GM12864 (cell line): ENCODE measurements at regions not wholly inside any gene's neighbourhood (a gene's known extent, or its start where the extent isn't known, plus 50 kb on each side); places are given as distances from the start of the nearest gene placed in this dataset.
"Not testable (repeated sequence)": the region's sequence is repeated elsewhere in the genome, so short reads cannot be mapped to it uniquely, and the experiment has no call there.

Experiments used
- DNase-seq: peaks from one replicate; pipeline ENCODE4 v3.0.0-alpha.2; 2011; ENCODE audit warnings: low read depth
- H3K4me3 ChIP-seq: 2 replicates; pipeline ENCODE4 v1.5.1; 2011; ENCODE audit warnings: mild to moderate bottlenecking, low read depth, low read length, control low read depth
- TF ChIP-seq, protein P1 (sequence below): IDR thresholded peaks from 2 replicates; pipeline ENCODE4 v1.5.1; 2011; ENCODE audit warnings: low read depth, mild to moderate bottlenecking, moderate library complexity, low read length, control low read depth, inconsistent platforms; ENCODE audit errors: missing control alignments

GRCh38 chr21:19468991-19469715 is 1065.6 kb upstream of the TMPRSS15 start:
- TF ChIP-seq, protein P1, sequence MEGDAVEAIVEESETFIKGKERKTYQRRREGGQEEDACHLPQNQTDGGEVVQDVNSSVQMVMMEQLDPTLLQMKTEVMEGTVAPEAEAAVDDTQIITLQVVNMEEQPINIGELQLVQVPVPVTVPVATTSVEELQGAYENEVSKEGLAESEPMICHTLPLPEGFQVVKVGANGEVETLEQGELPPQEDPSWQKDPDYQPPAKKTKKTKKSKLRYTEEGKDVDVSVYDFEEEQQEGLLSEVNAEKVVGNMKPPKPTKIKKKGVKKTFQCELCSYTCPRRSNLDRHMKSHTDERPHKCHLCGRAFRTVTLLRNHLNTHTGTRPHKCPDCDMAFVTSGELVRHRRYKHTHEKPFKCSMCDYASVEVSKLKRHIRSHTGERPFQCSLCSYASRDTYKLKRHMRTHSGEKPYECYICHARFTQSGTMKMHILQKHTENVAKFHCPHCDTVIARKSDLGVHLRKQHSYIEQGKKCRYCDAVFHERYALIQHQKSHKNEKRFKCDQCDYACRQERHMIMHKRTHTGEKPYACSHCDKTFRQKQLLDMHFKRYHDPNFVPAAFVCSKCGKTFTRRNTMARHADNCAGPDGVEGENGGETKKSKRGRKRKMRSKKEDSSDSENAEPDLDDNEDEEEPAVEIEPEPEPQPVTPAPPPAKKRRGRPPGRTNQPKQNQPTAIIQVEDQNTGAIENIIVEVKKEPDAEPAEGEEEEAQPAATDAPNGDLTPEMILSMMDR = no peak
- no peak for DNase-seq
- H3K4me3 ChIP-seq = no peak overlapping the region

DNA sequence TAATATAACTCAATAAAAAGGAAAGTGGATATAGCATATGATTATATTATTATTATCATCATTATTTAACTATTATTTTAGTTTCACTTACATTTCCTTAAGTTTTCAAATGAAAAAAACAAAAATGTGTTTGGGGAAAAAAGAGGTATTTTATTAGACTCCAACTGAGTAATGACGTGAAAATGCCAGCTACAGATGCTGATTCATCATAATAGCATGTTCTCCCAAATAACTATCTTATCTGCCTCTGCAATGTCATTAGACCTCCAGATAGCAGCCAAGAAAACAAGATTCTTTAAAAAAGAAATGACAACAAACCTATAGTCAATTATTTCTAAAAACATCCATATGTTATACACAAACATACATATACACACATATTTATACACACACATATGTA is 1071.9 kb upstream of the TMPRSS15 start:
- TF ChIP-seq, protein P1 = no peak
- DNase-seq = no peak
- no peak overlapping the region for H3K4me3 ChIP-seq

GRCh38 chr21:19489930-19490329 is 1086.3 kb upstream of the TMPRSS15 start:
- DNase-seq = no peak
- no peak overlapping the region for H3K4me3 ChIP-seq
- TF ChIP-seq, protein P1 = no peak

DNA sequence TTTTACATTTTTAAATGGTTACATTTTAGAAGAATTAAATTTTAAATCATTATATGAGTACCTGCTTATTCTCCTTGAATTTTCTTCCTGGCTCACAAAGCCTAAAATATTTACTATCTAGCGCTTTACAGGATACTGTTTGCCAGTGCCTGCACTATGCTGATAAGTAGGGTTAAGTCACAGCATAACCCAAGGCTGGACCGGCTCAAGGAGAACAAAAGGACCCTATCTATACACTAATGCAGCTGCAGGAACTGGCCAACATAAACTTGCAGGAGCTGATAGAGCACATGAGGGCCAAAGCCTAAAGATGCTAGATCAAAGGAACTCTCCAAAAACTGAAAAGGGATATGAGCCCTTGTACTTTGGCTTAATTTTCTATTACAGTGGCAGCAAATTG is 1086.9 kb upstream of the TMPRSS15 start:
- no peak for DNase-seq
- TF ChIP-seq, protein P1 = no peak

GRCh38 chr21:19493437-19494241 is 1090.1 kb upstream of the TMPRSS15 start:
- not testable (repeated sequence) for DNase-seq, H3K4me3 ChIP-seq

More for the DNA sequence above, 1086.9 kb upstream of the TMPRSS15 start:
- H3K4me3 ChIP-seq = no peak overlapping the region

DNA sequence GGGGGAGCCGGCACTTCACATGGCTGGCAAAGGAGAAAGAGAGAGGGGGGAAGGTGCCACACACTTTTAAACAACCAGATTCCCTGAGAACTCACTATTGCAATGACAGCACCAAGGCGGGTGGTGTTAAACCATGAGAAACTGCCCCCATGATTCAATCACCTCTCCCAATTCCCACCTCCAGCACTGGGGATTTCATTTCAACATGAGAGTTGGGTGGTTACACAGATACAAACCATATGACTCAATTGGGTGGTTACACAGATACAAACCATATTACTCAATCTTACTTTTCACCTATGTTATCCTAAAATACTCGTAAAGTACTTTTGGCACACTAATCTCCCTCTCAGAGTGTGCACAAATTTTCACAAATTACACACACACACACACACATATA is 1097.5 kb upstream of the TMPRSS15 start:
- TF ChIP-seq, protein P1 = no peak
- no peak overlapping the region for H3K4me3 ChIP-seq
- no peak for DNase-seq

GRCh38 chr21:19507682-19508260 is 1104.2 kb upstream of the TMPRSS15 start:
- no peak for DNase-seq
- TF ChIP-seq, protein P1 = no peak
- H3K4me3 ChIP-seq = no peak overlapping the region
